Mononuclear cell (primary cell): ENCODE measurements at regions not wholly inside any gene's neighbourhood (a gene's known extent, or its start where the extent isn't known, plus 50 kb on each side); places are given as distances from the start of the nearest gene placed in this dataset.

ENCODE experiments used
- H3K27me3 ChIP-seq: 2 replicates; pipeline ENCODE4 v1.6.0; 2011; ENCODE audit warnings: low read length, control low read depth; ENCODE audit not compliant: insufficient read depth
- H3K4me1 ChIP-seq: 2 replicates; pipeline ENCODE4 v1.5.1; 2011; ENCODE audit warnings: mild to moderate bottlenecking, low read length, control low read depth; ENCODE audit not compliant: insufficient read depth
- H3K4me3 ChIP-seq: 2 replicates; pipeline ENCODE4 v1.5.1; 2011; ENCODE audit warnings: mild to moderate bottlenecking, low read length, moderate library complexity
- H3K9me3 ChIP-seq: 2 replicates; pipeline ENCODE4 v1.5.1; 2011; ENCODE audit warnings: low read depth, mild to moderate bottlenecking, control low read depth, low read length

DNA sequence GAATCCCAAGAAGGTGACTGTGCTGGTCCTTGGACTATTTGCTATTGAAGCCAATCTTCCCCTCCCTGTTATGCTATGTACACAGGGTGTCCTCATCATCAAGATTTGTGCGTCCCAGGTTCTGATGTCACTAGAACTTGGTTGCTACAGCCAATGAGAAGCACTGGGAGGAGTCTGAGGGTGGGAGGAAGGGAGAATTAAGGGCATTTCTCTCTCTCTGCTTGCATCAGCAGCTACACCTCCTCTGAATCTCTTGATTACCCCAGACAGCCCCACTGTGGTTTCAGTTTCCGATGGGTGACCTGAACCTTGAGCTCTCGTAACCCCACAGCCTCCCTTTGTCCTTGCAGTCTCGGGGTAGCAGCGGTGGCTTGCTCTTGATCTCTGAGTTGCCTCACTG lies 212.4 kb upstream of the SESN3 start:
- Histone ChIP-seq H3K9me3 (no peaks in the 10 kb centered on the region), H3K27me3 (no peaks in the 10 kb centered on the region), H3K4me1 (peaks cover 3% of the 10 kb centered on the region), H3K4me3 (no peak overlapping the region)

DNA sequence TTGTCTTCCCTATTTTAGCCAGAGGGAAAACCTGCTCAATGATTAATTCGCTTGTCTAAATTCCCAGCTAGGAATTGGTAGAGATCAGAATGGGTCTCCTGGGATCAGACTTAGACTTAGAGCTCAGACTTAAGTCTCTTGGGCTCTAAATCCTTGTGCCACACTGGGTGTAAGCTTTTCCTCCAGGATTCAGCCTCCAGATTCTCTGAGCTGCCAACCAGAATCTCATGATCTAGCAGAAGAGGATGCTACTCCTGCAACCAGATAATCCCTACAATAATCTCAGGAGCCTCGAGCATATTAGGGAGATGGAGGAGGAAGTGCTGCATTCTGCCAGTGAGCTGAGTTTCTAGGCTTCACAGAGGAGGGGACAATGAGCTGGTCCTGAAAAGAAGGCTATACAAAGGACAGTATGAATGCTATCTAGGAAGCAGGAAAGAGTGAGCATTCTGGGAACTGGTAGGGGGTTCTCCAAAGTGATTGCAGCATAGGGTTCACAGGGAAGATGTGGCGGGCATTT lies 211.6 kb upstream of the SESN3 start:
- Histone ChIP-seq H3K4me3 (no peak overlapping the region), H3K9me3 (no peaks in the 10 kb centered on the region), H3K4me1 (peaks cover 3% of the 10 kb centered on the region), H3K27me3 (no peaks in the 10 kb centered on the region)

DNA sequence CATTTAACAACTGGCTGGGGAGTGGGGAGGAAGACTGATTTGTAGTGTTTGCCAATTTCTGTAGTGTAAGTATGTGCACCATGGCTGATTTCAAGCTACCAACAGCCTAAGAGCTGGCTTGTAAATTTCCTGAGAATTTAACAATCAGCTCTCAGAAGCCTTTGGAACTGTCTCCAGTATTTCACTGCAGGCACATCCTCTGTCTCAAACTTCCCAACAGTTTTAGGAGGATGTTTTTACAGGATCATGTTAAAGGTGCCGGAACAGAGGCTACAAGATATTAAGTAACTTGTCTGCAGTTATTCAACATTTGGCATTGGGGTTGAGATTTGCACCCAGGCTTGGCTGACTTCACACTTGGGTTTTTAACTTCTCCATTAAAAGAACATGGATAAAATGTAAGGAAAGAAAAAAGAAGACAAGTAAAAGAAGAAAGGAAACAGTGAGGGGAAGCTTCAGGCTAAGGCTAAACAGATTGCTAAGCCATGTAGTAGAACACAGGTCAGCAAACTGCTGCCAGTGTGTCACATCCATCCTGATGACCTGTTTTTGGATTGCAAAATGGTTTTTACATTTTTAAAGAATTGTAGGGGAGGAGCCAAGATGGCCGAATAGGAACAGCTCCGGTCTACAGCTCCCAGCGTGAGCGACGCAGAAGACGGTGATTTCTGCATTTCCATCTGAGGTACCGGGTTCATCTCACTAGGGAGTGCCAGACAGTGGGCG lies 204.8 kb upstream of the SESN3 start:
- H3K4me3 ChIP-seq, result no peak overlapping the region
- H3K4me1 ChIP-seq, result peaks cover 3% of the 10 kb centered on the region
- no peaks in the 10 kb centered on the region for H3K9me3 ChIP-seq
- peaks cover 4% of the 10 kb centered on the region for H3K27me3 ChIP-seq

DNA sequence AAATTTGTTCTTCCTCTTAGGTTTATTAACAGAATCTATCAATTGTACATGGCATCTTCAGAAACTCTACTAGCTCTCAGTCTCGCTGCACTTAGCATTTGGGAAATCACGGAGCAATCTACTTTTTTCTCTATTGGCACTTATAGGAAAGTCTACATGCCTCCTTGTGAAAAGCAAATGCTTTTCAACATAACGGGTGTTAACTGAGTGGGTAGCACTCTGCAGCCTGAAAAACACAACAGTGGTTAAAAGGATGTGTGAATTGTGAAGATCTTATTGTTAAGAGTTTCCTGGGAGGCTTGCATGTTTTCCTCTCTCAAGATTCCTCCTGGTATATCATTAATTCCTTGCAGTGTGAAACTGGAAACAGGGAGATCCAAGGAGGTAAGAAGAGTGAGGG lies 204.2 kb upstream of the SESN3 start:
- Histone ChIP-seq H3K4me1 (peaks cover 3% of the 10 kb centered on the region), H3K4me3 (no peak overlapping the region), H3K27me3 (peaks cover 4% of the 10 kb centered on the region), H3K9me3 (no peaks in the 10 kb centered on the region)

DNA sequence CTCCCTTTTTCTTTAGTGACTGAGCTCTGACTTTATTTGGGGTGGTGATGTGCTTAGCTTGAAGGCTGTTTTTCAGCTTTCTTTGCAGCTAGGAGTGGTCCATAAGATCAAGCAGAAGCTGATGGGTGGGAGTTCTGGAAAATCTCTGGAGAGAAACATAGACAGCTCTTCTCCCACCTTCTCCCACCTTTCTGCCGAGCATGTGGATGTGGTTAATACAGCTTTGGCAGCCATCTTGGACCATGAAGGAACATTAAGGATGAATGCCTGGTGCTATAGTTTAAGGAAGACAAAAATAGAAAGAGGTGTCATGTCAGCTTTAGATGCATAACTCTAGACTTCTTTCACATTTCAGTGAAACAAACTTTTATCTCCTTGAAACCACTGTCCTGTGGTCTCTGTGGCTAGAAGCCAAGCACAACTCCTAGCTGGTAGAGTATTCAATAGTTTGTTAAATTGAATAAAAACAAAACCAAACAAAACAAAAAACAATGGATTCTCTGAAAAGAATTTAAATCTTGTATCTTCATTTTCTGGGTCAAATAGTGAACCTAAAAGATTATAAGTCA lies 203.6 kb upstream of the SESN3 start:
- Histone ChIP-seq H3K4me1 (peaks cover 3% of the 10 kb centered on the region), H3K9me3 (no peaks in the 10 kb centered on the region), H3K4me3 (no peak overlapping the region), H3K27me3 (peaks cover 4% of the 10 kb centered on the region)

DNA sequence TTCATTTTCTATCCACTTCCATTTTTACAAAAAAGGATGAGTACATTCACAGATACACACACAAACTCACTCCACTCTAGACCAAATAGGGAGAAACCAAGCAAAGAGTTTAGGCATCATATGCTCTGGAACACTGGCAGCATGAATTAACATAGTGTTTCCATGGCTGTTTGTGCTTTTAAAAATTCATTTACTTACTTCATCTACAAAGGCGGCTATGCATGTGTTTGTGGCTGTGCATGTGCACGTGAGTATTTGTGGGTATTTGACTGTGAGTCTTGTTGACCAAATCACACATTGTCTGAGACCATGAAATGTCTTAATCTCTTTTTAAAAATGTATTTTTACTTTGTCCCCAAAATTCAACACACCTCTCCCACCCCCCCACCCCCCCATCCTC lies 203.0 kb upstream of the SESN3 start:
- Histone ChIP-seq H3K9me3 (no peaks in the 10 kb centered on the region), H3K4me3 (no peak overlapping the region), H3K4me1 (peaks cover 3% of the 10 kb centered on the region), H3K27me3 (peaks cover 4% of the 10 kb centered on the region)

DNA sequence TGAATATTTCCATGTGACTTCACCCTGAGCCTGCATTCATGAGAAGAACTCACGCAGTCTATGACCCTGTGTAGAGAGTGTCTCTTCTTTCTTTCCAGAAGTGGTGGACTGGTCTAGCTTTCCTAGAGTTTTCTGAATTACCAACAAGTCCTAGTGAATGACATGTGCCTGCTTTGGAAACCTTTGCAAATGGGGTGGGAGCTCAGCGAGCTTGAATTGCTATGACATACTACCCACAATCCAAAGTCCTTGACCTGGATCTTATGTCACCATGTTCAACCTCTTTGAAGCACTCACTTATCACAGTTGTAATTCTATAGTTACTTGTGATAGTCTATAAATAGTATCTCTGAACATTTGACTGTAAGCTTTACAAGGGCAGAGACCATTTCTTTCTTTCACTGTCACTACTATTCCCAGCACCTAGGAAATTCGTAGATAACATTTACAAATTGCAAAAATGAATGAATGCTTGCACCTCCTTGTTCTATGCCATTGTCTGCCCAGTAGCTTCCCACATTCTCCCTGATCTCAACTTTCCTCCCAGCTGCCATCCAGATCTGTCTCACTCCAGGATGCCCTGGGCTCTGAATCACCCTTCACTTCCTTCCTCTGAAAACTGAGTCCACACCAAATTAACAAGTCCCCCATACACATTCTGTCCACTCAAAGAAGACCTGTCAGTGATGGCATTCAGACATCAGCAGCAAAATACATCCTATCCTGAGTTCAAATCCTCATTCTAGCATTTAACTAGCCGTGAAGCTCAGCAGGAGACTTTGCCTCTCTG lies 201.9 kb upstream of the SESN3 start:
- no peaks in the 10 kb centered on the region for H3K9me3 ChIP-seq
- H3K27me3 ChIP-seq, result peaks cover 4% of the 10 kb centered on the region
- H3K4me3 ChIP-seq, result no peak overlapping the region
- H3K4me1 ChIP-seq, result peaks cover 3% of the 10 kb centered on the region

DNA sequence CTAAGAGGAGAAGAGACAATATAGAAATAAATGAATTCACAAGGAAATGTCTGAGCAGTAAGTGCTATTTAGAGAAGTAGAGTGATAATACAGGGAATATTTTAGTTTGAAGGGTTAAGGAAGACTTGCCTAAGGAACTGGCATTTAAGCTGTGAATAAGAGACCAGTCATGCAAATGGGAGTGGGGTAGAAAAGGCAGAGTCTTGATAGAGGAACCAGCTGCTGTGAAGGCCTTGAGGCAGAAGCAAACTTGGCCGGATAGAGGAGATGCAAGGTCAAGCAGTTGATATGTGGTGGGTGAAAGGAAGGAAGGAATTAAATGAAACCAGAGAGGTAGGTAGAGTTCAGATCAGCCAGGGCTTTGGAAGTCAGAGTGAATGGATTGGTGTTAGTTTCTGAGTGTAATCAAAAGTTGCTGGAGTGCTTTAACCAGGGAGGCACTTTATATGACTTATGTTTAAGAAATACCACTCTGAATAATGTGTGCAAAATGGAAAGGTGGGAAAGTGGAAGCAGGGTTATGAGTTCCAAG lies 198.4 kb upstream of the SESN3 start:
- Histone ChIP-seq H3K4me1 (peaks cover 1% of the 10 kb centered on the region), H3K9me3 (no peaks in the 10 kb centered on the region), H3K27me3 (peaks cover under 1% of the 10 kb centered on the region), H3K4me3 (no peak overlapping the region)

DNA sequence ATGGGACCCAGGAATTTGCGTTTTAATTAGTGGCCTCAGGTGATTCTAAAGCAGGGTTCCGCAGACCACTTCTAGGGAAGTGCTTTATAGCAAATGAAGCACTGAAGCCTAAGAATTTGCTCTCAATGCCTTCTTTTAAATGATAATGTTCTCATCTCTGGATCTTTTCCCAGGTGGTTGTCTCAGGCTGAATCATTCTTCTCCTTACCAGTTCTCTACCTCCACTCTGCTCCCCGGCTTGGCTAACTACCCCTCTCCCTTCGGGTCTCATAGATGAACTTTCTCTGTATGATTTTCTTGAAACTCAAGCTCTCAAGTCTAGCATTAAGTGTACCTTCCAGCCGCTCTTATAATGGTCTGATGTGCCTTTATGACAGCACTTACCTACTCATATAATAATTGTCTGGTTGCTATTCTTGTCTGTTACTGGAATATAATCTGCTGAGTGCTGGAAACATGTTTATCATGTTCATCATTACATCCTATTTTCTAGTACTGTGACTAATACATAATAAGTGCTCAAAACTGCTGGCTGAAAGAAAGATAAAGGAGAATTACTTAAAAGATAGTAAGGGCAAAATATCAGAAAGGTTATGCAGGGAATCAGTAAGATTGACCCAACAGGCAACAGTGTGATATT lies 195.9 kb upstream of the SESN3 start:
- Histone ChIP-seq H3K27me3 (no peaks in the 10 kb centered on the region), H3K9me3 (no peaks in the 10 kb centered on the region), H3K4me1 (no peaks in the 10 kb centered on the region)

DNA sequence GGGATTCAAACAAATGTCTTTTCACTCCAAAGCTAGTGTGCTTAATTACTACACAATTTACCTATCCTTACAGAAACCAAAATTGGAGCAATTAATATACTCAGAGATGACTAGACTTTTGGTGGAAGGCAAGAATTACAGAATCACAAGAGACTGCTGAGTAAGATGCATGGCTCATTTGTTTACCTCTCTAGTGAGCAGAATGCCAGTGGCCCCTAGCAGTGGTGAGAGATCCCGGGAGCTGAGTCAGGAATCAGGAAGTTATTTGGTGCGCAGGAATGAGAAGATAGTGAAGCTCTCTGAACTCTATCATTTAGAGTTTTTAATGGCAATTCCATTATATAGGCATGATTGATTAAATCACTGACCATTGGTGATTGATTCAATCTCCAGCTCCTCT lies 188.9 kb upstream of the SESN3 start:
- Histone ChIP-seq H3K9me3 (no peaks in the 10 kb centered on the region), H3K4me1 (no peaks in the 10 kb centered on the region), H3K4me3 (no peak overlapping the region), H3K27me3 (no peaks in the 10 kb centered on the region)

More for the DNA sequence above, 195.9 kb upstream of the SESN3 start:
- H3K4me3 ChIP-seq, result no peak overlapping the region

DNA sequence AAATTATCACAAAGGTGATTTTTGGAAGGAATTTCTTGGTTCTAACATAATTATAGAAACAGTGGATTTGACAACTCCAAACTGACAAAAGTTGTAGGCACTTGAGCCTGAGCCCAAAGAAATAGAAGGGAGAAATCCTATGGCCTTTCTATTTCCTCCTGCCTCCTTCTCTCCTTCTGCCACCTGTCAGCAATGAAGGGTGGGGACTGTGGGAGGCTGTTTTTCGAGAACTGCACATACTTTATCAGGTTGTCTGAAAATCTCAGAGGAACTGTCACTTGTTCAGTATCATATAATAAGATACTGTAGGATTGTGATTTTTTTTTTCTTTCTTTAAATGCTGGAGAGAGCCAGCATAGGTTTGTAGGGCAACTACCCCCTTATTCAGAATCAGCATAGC lies 187.9 kb upstream of the SESN3 start:
- Histone ChIP-seq H3K4me3 (no peak overlapping the region), H3K27me3 (no peaks in the 10 kb centered on the region), H3K9me3 (no peaks in the 10 kb centered on the region), H3K4me1 (no peaks in the 10 kb centered on the region)

DNA sequence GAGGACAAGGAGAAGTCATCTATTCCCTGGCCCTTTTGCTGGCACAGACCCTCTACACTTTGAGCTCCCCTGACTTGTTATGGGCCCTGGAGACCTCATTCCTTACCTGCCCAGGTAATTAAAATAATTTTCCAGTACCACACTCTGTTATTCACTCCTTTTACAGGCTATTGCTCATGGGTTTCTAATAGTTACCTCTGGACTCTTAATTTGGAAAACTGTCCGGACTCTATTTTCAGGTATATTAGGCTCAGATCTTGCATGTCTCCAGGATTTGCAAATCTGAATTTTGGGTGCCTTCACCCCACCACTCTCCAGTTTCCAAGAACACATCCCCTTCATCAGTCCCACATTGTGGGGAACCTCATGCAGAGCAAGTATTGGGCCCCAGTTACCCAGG lies 186.8 kb upstream of the SESN3 start:
- no peaks in the 10 kb centered on the region for H3K4me1 ChIP-seq
- H3K27me3 ChIP-seq, result no peaks in the 10 kb centered on the region
- no peaks in the 10 kb centered on the region for H3K9me3 ChIP-seq
- no peak overlapping the region for H3K4me3 ChIP-seq

DNA sequence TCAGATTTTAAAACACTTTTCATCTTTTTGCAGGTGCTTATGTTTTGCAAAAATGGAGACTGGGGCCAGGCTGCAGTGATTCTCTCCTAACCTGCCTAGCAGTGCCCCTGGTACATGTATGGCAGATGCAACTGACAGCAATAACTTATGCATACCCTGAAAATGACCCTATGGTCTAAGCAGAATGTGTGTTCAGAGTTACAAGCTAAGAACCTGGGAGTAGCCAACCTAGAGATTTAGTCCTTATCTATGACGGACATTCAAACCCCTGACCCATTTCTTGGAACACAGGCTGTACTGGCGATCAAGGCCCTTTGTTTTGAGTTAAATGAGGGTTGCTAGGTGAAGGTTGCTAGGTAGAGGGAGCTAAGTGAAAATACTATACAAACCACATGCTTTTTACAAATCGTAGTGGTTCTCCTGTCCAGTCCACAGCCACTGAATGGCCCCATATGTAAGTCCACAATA lies 184.9 kb upstream of the SESN3 start:
- no peak overlapping the region for H3K4me3 ChIP-seq
- no peaks in the 10 kb centered on the region for H3K4me1 ChIP-seq
- H3K27me3 ChIP-seq, result no peaks in the 10 kb centered on the region
- no peaks in the 10 kb centered on the region for H3K9me3 ChIP-seq

DNA sequence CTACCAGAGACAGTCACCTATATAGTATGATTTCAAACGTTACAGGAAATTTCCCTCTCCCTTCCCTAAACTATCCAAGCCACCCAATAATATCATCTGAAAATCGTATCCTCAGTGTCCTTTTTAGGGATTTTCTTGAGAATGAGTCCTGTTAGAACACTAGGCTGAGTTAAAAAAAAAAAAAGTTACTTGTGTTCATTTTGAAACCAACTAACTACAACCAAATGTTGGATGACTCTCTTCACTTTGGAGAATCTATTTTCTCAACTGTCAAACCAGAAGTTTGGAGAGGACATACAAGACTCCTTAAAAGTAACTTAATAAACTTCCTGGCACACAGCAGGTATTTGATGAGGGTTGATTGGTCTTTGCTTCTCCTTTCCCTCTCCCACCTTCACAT lies 183.2 kb upstream of the SESN3 start:
- H3K4me3 ChIP-seq, result no peak overlapping the region
- no peaks in the 10 kb centered on the region for H3K27me3 ChIP-seq
- H3K9me3 ChIP-seq, result no peaks in the 10 kb centered on the region
- no peaks in the 10 kb centered on the region for H3K4me1 ChIP-seq

DNA sequence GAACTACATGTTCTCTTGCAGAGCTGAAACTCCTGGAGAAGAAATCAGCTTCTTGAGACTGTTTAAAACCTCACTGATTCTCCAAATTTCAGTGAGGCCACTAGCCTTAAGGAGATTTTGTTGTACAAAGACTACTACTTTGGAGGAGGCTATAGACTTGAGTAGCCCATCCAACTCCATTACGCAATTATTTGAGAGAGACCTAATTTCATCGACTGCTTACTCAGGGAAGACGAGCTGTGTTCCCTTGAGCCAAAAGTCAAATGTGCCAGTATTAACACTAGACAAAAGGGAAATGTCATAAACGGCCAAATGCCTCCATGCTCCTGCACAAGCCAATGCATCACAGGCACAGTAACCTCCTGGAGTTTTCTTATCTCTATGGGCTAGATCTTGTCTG lies 182.8 kb upstream of the SESN3 start:
- H3K4me3 ChIP-seq, result no peak overlapping the region
- H3K27me3 ChIP-seq, result no peaks in the 10 kb centered on the region
- no peaks in the 10 kb centered on the region for H3K9me3 ChIP-seq
- no peaks in the 10 kb centered on the region for H3K4me1 ChIP-seq
